DND-41 (cell line): ENCODE measurements at regions not wholly inside any gene's neighbourhood (a gene's known extent, or its start where the extent isn't known, plus 50 kb on each side); places are given as distances from the start of the nearest gene placed in this dataset.

Experiments
- ATAC-seq: fragments of 200-7000 bp; cut with Tn5 transposase; 3 replicates; pipeline ENCODE4 v1.9.1; 2021; ENCODE audit warnings: low read depth; ENCODE audit not compliant: insufficient read depth
- DNase-seq: peaks from one replicate; pipeline ENCODE4 v3.0.0-alpha.2; 2020
- H2AFZ ChIP-seq: 2 replicates; pipeline ENCODE4 v1.6.0; 2012; ENCODE audit warnings: low read depth, low read length
- H3K27ac ChIP-seq: 2 replicates; pipeline ENCODE4 v1.5.1; 2012; ENCODE audit warnings: low read length, inconsistent platforms
- H3K27me3 ChIP-seq: fragments of 200-600 bp; sonication (generic); 2 replicates; pipeline ENCODE4 v1.6.0; 2012; ENCODE audit warnings: low read length, mild to moderate bottlenecking, inconsistent platforms; ENCODE audit not compliant: insufficient read depth, poor library complexity
- H3K36me3 ChIP-seq: 2 replicates; pipeline ENCODE4 v1.5.1; 2012; ENCODE audit warnings: low read length, inconsistent platforms; ENCODE audit not compliant: insufficient read depth
- H3K4me1 ChIP-seq: 2 replicates; pipeline ENCODE4 v1.5.1; 2012; ENCODE audit warnings: mild to moderate bottlenecking, low read length; ENCODE audit not compliant: insufficient read depth
- H3K4me2 ChIP-seq: 2 replicates; pipeline ENCODE4 v1.6.0; 2012; ENCODE audit warnings: mild to moderate bottlenecking, moderate library complexity, low read length, inconsistent platforms; ENCODE audit not compliant: insufficient read depth
- H3K4me3 ChIP-seq, 2 experiments: fragments of 200-600 bp in 1 of 2; shearing (Covaris generic) in 1 of 2; 2 replicates each; pipeline ENCODE4 v1.5.1; 2012 to 2016; ENCODE audit warnings: inconsistent platforms in 2 of 2, low read length in 2 of 2, mild to moderate bottlenecking in 2 of 2, low read depth in 1 of 2, moderate library complexity in 1 of 2
- H3K79me2 ChIP-seq: 2 replicates; pipeline ENCODE4 v1.6.0; 2012; ENCODE audit warnings: low read length, inconsistent platforms; ENCODE audit not compliant: insufficient read depth
- H3K9ac ChIP-seq: 2 replicates; pipeline ENCODE4 v1.6.0; 2012; ENCODE audit warnings: low read depth, mild to moderate bottlenecking, inconsistent platforms, low read length, moderate library complexity
- H3K9me3 ChIP-seq: 2 replicates; pipeline ENCODE4 v1.5.1; 2012; ENCODE audit warnings: low read length, moderate library complexity, mild to moderate bottlenecking, inconsistent platforms; ENCODE audit not compliant: insufficient read depth, severe bottlenecking
- H4K20me1 ChIP-seq: 2 replicates; pipeline ENCODE4 v1.6.0; 2012; ENCODE audit warnings: low read length; ENCODE audit not compliant: insufficient read depth
- EZH2 ChIP-seq: IDR thresholded peaks from 3 replicates; pipeline ENCODE4 v1.6.1; 2012; ENCODE audit warnings: borderline replicate concordance, low read depth, mild to moderate bottlenecking, moderate library complexity, low read length, inconsistent platforms; ENCODE audit not compliant: severe bottlenecking
- TF ChIP-seq, protein P1 (sequence below): IDR thresholded peaks from 2 replicates; pipeline ENCODE4 v1.5.1; 2012; ENCODE audit warnings: borderline replicate concordance, low read length, moderate library complexity, mild to moderate bottlenecking; ENCODE audit not compliant: poor library complexity, severe bottlenecking; ENCODE audit errors: extremely low read depth

DNA sequence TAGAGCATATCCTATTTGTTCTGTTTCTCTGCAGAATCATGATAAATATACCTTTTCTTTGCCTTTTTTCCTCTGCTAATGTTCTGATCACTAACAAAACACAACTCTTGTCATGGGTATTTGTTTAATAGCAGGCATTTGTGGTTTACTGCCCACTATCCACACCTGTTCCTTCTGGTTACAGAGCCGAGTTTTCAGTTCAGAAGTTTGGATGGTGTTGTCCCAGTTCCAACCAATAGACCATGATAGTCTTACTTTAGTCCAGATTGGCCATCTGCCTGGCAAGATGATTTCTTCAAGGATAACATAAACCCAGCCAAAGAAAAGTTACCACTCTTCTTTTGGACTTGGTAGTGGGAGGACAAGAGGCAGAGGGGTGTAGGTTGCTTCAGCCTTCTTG is 211.2 kb downstream of the TFAP2A start:
- Histone ChIP-seq H3K36me3 (no peaks in the 10 kb centered on the region), H2AFZ (no peak overlapping the region), H3K4me1 (no peaks in the 10 kb centered on the region), H3K4me2 (no peak overlapping the region), H3K27me3 (no peaks in the 10 kb centered on the region), H3K9me3 (no peaks in the 10 kb centered on the region), H3K4me3 (no peak overlapping the region), H4K20me1 (no peaks in the 10 kb centered on the region), H3K79me2 (no peaks in the 10 kb centered on the region), H3K9ac (no peak overlapping the region), H3K27ac (no peak overlapping the region)
- ATAC-seq: no peak
- TF ChIP-seq EZH2: no peak
- TF ChIP-seq, protein P1, sequence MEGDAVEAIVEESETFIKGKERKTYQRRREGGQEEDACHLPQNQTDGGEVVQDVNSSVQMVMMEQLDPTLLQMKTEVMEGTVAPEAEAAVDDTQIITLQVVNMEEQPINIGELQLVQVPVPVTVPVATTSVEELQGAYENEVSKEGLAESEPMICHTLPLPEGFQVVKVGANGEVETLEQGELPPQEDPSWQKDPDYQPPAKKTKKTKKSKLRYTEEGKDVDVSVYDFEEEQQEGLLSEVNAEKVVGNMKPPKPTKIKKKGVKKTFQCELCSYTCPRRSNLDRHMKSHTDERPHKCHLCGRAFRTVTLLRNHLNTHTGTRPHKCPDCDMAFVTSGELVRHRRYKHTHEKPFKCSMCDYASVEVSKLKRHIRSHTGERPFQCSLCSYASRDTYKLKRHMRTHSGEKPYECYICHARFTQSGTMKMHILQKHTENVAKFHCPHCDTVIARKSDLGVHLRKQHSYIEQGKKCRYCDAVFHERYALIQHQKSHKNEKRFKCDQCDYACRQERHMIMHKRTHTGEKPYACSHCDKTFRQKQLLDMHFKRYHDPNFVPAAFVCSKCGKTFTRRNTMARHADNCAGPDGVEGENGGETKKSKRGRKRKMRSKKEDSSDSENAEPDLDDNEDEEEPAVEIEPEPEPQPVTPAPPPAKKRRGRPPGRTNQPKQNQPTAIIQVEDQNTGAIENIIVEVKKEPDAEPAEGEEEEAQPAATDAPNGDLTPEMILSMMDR: no peak
- no peak for DNase-seq

DNA sequence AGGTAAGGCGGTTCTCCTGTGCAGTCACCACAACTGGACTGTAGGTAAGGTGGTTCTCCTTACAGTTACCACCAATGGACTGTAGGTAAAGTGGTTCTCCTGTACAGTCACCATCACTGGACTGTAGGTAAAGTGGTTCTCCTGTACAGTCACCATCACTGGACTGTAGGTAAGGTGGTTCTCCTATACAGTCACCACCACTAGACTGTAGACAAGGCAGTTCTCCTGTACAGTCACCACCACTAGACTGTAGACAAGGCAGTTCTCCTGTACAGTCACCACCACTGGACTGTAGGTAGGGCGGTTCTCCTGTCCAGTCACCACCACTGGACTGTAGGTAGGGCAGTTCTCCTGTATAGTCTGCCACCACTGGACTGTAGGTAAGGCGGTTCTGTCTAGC is 212.3 kb downstream of the TFAP2A start:
- H3K4me3 ChIP-seq: no peak overlapping the region
- no peak overlapping the region for H3K27ac ChIP-seq
- no peaks in the 10 kb centered on the region for H3K9me3 ChIP-seq
- H3K27me3 ChIP-seq: no peaks in the 10 kb centered on the region
- H4K20me1 ChIP-seq: no peaks in the 10 kb centered on the region
- ATAC-seq (no peak), DNase-seq (no peak)
- TF ChIP-seq, protein P1: no peak
- no peak for TF ChIP-seq EZH2
- no peak overlapping the region for H2AFZ ChIP-seq
- H3K4me2 ChIP-seq: no peak overlapping the region
- no peaks in the 10 kb centered on the region for H3K79me2 ChIP-seq
- H3K36me3 ChIP-seq: no peaks in the 10 kb centered on the region
- no peak overlapping the region for H3K9ac ChIP-seq
- no peaks in the 10 kb centered on the region for H3K4me1 ChIP-seq

DNA sequence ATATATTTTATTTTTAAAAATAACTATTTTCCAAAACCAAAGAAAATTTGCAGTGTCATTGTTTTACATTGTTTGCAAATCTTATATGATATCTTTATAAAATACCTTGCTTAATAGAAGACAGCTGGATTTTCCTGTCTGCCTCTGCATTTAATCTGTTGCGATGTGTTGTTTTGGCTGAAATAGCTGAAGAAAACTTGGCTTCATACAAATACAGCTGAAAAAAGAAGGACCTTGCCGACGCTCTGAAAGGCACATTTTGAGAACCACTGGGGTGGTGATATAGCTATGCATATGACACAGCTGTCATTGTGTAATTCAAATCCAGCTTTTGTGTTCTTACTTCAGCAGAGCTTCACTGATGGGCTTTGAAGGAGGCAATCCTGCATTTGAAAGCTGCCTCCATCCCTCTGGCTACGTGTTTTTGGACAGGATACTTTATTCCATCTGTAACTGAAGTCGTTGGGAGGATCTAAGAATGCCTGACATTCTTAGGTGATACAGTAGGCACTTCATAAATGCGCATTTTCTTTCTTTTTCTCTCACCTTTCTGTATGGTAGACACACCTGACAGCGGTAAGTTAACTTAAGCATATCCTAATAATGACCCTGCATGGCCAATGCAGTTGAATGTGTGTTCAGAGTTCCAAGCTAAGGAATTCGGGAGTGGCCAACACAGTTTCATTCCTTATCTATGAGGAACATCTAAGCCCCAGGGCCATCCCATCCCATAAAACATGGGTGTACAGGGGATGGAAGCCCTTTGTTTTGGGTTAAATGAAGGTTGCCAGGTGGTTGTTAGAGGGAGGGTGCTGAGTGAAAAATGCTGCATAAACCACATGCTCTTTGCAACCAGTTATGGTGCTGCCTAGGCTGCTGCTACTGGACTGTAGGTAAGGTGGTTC is 213.0 kb downstream of the TFAP2A start:
- H3K4me1 ChIP-seq: no peaks in the 10 kb centered on the region
- H2AFZ ChIP-seq: no peak overlapping the region
- no peaks in the 10 kb centered on the region for H3K79me2 ChIP-seq
- H3K4me3 ChIP-seq: no peak overlapping the region
- no peaks in the 10 kb centered on the region for H3K9me3 ChIP-seq
- no peak overlapping the region for H3K4me2 ChIP-seq
- H3K36me3 ChIP-seq: no peaks in the 10 kb centered on the region
- no peaks in the 10 kb centered on the region for H4K20me1 ChIP-seq
- DNase-seq (no peak), ATAC-seq (no peak)
- H3K27me3 ChIP-seq: no peaks in the 10 kb centered on the region
- no peak overlapping the region for H3K27ac ChIP-seq
- H3K9ac ChIP-seq: no peak overlapping the region
- TF ChIP-seq EZH2: no peak
- TF ChIP-seq, protein P1: no peak
